Ectodermal cell (in vitro differentiated cells): ENCODE measurements at regions not wholly inside any gene's neighbourhood (a gene's known extent, or its start where the extent isn't known, plus 50 kb on each side); places are given as distances from the start of the nearest gene placed in this dataset.
"Not testable (repeated sequence)": the region's sequence is repeated elsewhere in the genome, so short reads cannot be mapped to it uniquely, and the experiment has no call there.

ENCODE experiments used
- H3K27ac ChIP-seq: 2 replicates; pipeline ENCODE4 v1.7.0; 2013; ENCODE audit warnings: mild to moderate bottlenecking, low read depth, low read length; ENCODE audit not compliant: insufficient read depth, poor library complexity, severe bottlenecking
- H3K27me3 ChIP-seq: 2 replicates; pipeline ENCODE4 v1.7.0; 2013; ENCODE audit warnings: mild to moderate bottlenecking, low read length; ENCODE audit not compliant: insufficient read depth, control insufficient read depth, poor library complexity, severe bottlenecking
- H3K36me3 ChIP-seq: one replicate; pipeline ENCODE4 v1.7.0; 2013; ENCODE audit warnings: low read length; ENCODE audit not compliant: control insufficient read depth, insufficient read depth
- H3K4me1 ChIP-seq: one replicate; pipeline ENCODE4 v1.7.0; 2013; ENCODE audit warnings: low read length; ENCODE audit not compliant: control insufficient read depth, insufficient read depth
- H3K4me3 ChIP-seq: 2 replicates; pipeline ENCODE4 v1.7.0; 2013; ENCODE audit warnings: low read depth, low read length, control low read depth; ENCODE audit not compliant: insufficient read depth
- H3K9me3 ChIP-seq: 2 replicates; pipeline ENCODE4 v1.7.0; 2013; ENCODE audit warnings: mild to moderate bottlenecking, low read length, moderate library complexity; ENCODE audit not compliant: control insufficient read depth
- WGBS, 2 experiments: methylation state at CpG; one replicate each; pipeline ENCODE4 v1.1.7; 2013; ENCODE audit warnings: missing lambda C conversion rate in 2 of 2; 5-methylcytosine and 5-hydroxymethylcytosine counted together

GRCh38 chr7:54946271-54946670 is 72.5 kb upstream of the EGFR start:
- H3K9me3 ChIP-seq: no peaks in the 10 kb centered on the region
- no peak overlapping the region for H3K4me3 ChIP-seq
- H3K27me3 ChIP-seq: no peaks in the 10 kb centered on the region
- H3K4me1 ChIP-seq: no peaks in the 10 kb centered on the region
- no peak overlapping the region for H3K27ac ChIP-seq
- WGBS, 2 experiments: 94 to 98% methylated on average over 1 to 2 of the region's 2 CpGs
- H3K36me3 ChIP-seq: no peaks in the 10 kb centered on the region

- Histone ChIP-seq H3K4me3 (no peak overlapping the region), H3K36me3 (no peaks in the 10 kb centered on the region), H3K27me3 (no peaks in the 10 kb centered on the region), H3K27ac (no peak overlapping the region), H3K4me1 (no peaks in the 10 kb centered on the region), H3K9me3 (no peaks in the 10 kb centered on the region)
- WGBS, 2 experiments: 92 to 96% methylated on average over 3 of the region's 3 CpGs
Observed at GRCh38 chr7:54946764-54947163, 72.1 kb upstream of the EGFR start.

- WGBS, 2 experiments: 88 to 93% methylated on average over 3 of the region's 4 CpGs
- no peaks in the 10 kb centered on the region for H3K9me3 ChIP-seq
Observed at GRCh38 chr7:54947266-54947665, 71.6 kb upstream of the EGFR start.

GRCh38 chr7:54949514-54949913 is 69.3 kb upstream of the EGFR start:
- H3K4me1 ChIP-seq, H3K27ac ChIP-seq, H3K9me3 ChIP-seq, H3K27me3 ChIP-seq, H3K36me3 ChIP-seq, H3K4me3 ChIP-seq: not testable (repeated sequence)
- WGBS, 2 experiments: 91 to 93% methylated on average over 1 of the region's 1 CpG

More at GRCh38 chr7:54947266-54947665, 71.6 kb upstream of the EGFR start:
- Histone ChIP-seq H3K4me1 (no peaks in the 10 kb centered on the region), H3K36me3 (no peaks in the 10 kb centered on the region), H3K27me3 (no peaks in the 10 kb centered on the region), H3K4me3 (no peak overlapping the region), H3K27ac (no peak overlapping the region)

- no peaks in the 10 kb centered on the region for H3K27me3 ChIP-seq
- WGBS, 2 experiments: 83% methylated on average over 1 of the region's 2 CpGs; no CpG with 5 or more reads in 1 of the 2 experiments
- H3K4me1 ChIP-seq: no peaks in the 10 kb centered on the region
- no peaks in the 10 kb centered on the region for H3K9me3 ChIP-seq
- no peaks in the 10 kb centered on the region for H3K36me3 ChIP-seq
- no peak overlapping the region for H3K4me3 ChIP-seq
- H3K27ac ChIP-seq: no peak overlapping the region
Observed at GRCh38 chr7:54955296-54955695, 63.5 kb upstream of the EGFR start.

GRCh38 chr7:54955696-54956420 is 63.0 kb upstream of the EGFR start:
- no peaks in the 10 kb centered on the region for H3K36me3 ChIP-seq
- H3K27me3 ChIP-seq: no peaks in the 10 kb centered on the region
- no peak overlapping the region for H3K27ac ChIP-seq
- no peak overlapping the region for H3K4me3 ChIP-seq
- H3K9me3 ChIP-seq: no peaks in the 10 kb centered on the region
- 94 to 95% methylated on average over 8 of the region's 8 CpGs for WGBS, 2 experiments
- no peaks in the 10 kb centered on the region for H3K4me1 ChIP-seq

- Histone ChIP-seq H3K27me3 (no peaks in the 10 kb centered on the region), H3K4me3 (no peak overlapping the region), H3K4me1 (no peaks in the 10 kb centered on the region), H3K36me3 (no peaks in the 10 kb centered on the region), H3K9me3 (no peaks in the 10 kb centered on the region), H3K27ac (no peak overlapping the region)
- 93% methylated on average over 13 of the region's 13 CpGs for WGBS, 2 experiments
Observed at GRCh38 chr7:54956865-54957264, 62.0 kb upstream of the EGFR start.

GRCh38 chr7:54960517-54960916 is 58.3 kb upstream of the EGFR start:
- no peaks in the 10 kb centered on the region for H3K4me1 ChIP-seq
- no peaks in the 10 kb centered on the region for H3K27me3 ChIP-seq
- H3K9me3 ChIP-seq: no peaks in the 10 kb centered on the region
- no peak overlapping the region for H3K4me3 ChIP-seq
- H3K36me3 ChIP-seq: no peaks in the 10 kb centered on the region
- H3K27ac ChIP-seq: no peak overlapping the region
- 91 to 92% methylated on average over 3 of the region's 3 CpGs for WGBS, 2 experiments

GRCh38 chr7:54961391-54961790 is 57.4 kb upstream of the EGFR start:
- no peaks in the 10 kb centered on the region for H3K4me1 ChIP-seq
- no peaks in the 10 kb centered on the region for H3K36me3 ChIP-seq
- H3K4me3 ChIP-seq: no peak overlapping the region
- WGBS, 2 experiments: 92 to 97% methylated on average over 6 of the region's 6 CpGs
- no peak overlapping the region for H3K27ac ChIP-seq
- H3K9me3 ChIP-seq: no peaks in the 10 kb centered on the region
- H3K27me3 ChIP-seq: no peaks in the 10 kb centered on the region

GRCh38 chr7:54963155-54963554 is 55.7 kb upstream of the EGFR start:
- WGBS, 2 experiments: 93 to 94% methylated on average over 1 of the region's 1 CpG
- no peaks in the 10 kb centered on the region for H3K4me1 ChIP-seq
- no peak overlapping the region for H3K27ac ChIP-seq
- no peaks in the 10 kb centered on the region for H3K36me3 ChIP-seq
- no peaks in the 10 kb centered on the region for H3K9me3 ChIP-seq
- no peak overlapping the region for H3K4me3 ChIP-seq
- no peaks in the 10 kb centered on the region for H3K27me3 ChIP-seq

- Histone ChIP-seq H3K27ac (no peak overlapping the region), H3K4me3 (no peak overlapping the region), H3K36me3 (no peaks in the 10 kb centered on the region), H3K4me1 (no peaks in the 10 kb centered on the region), H3K27me3 (no peaks in the 10 kb centered on the region), H3K9me3 (no peaks in the 10 kb centered on the region)
- WGBS, 2 experiments: 100% methylated on average over 1 of the region's 1 CpG
Observed at GRCh38 chr7:54964136-54964535, 54.7 kb upstream of the EGFR start.
